ENCODE measurements at regions not wholly inside any gene's neighbourhood (a gene's known extent, or its start where the extent isn't known, plus 50 kb on each side); places are given as distances from the start of the nearest gene placed in this dataset.
"Not testable (repeated sequence)": the region's sequence is repeated elsewhere in the genome, so short reads cannot be mapped to it uniquely, and the experiment has no call there.

- intact Hi-C loops (cut with DNase I), result no loop called here
Observed at GRCh38 chr6:144665932-144666450, 380.9 kb downstream of the UTRN start.

GRCh38 chr6:144666781-144667180 lies 381.6 kb downstream of the UTRN start:
- no peaks in the 10 kb centered on the region for H3K27me3 ChIP-seq
- H3K4me3 ChIP-seq, result no peak overlapping the region
- no peak overlapping the region for H3K27ac ChIP-seq
- peaks cover 10 to 11% of the 10 kb centered on the region in 2 donors for H3K9me3 ChIP-seq
- no peaks in the 10 kb centered on the region for H3K36me3 ChIP-seq
- no peaks in the 10 kb centered on the region for H3K4me1 ChIP-seq
- DNase-seq (ENCODE audit: low spot score in 2 of 2), result no peak
- no peak for TF ChIP-seq CTCF (IDR thresholded peaks at IDR 0.05)
- intact Hi-C loops (cut with DNase I), result no loop called here

More at GRCh38 chr6:144665932-144666450, 380.9 kb downstream of the UTRN start:
- Histone ChIP-seq H3K27ac (no peak overlapping the region), H3K27me3 (no peaks in the 10 kb centered on the region), H3K9me3 (peaks cover 6 to 9% of the 10 kb centered on the region in 2 donors), H3K36me3 (no peaks in the 10 kb centered on the region), H3K4me1 (no peaks in the 10 kb centered on the region), H3K4me3 (no peak overlapping the region)
- no peak for DNase-seq (ENCODE audit: low spot score in 2 of 2)
- TF ChIP-seq CTCF (IDR thresholded peaks at IDR 0.05), result no peak

DNA sequence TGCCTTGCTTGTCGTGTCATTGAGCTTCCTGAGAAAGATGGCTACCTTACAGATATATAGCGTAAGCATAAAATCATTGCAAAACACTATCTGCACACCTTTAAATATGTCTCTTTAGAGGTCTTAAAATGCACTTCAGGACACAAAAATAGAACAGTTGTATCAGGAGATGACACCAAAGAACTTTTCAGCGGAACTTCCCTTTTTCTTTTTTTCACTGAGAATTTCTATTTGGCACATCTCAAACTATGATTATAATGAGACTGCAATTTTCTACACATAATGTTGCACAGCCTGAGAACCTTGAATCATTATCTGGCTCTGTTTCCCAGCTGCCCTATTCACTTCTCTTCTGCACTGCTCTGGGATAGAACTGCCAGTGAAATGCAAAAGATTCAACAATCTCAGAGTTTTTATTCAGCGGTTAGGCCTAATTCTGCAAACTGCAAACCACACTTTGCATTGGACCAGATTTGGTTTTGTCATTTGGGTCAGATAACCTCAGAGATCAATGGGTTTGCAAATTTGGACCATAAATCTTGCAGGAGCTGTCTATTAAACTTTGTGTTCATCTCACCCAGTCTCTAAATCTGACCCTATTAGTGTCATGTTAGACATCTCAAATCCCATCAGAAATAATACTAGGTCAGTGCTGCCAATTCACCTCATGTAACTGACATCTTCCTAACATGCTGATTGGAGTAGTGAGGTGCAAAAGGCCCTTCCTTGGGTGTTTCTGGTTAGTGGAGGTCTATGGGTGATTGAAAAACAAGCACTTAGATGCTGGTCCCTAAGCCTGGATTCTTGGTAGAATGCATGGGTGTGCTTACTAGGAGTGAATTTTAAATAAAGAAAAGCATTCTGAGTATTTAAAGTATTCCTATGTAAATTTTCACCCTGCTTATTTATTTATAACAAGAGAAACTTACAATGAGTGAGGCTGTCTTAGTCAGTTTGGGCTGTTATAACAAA lies 382.7 kb downstream of the UTRN start:
- TF ChIP-seq CTCF (IDR thresholded peaks at IDR 0.05), result no peak
- intact Hi-C loops (cut with DNase I), result no loop called here

GRCh38 chr6:144670259-144670658 lies 385.1 kb downstream of the UTRN start:
- H3K9me3 ChIP-seq, result peaks cover 21 to 41% of the 10 kb centered on the region in 2 donors
- H3K4me1 ChIP-seq; H3K36me3 ChIP-seq; H3K27ac ChIP-seq; intact Hi-C loops (cut with DNase I); H3K27me3 ChIP-seq; H3K4me3 ChIP-seq; DNase-seq (ENCODE audit: low spot score in 2 of 2): not testable (repeated sequence)

More for the DNA sequence above, 382.7 kb downstream of the UTRN start:
- Histone ChIP-seq H3K9me3 (peaks cover 10 to 21% of the 10 kb centered on the region in 2 donors), H3K4me1 (no peaks in the 10 kb centered on the region), H3K27ac (no peak overlapping the region), H3K36me3 (no peaks in the 10 kb centered on the region), H3K4me3 (no peak overlapping the region), H3K27me3 (no peaks in the 10 kb centered on the region)
- DNase-seq (ENCODE audit: low spot score in 2 of 2), result no peak

DNA sequence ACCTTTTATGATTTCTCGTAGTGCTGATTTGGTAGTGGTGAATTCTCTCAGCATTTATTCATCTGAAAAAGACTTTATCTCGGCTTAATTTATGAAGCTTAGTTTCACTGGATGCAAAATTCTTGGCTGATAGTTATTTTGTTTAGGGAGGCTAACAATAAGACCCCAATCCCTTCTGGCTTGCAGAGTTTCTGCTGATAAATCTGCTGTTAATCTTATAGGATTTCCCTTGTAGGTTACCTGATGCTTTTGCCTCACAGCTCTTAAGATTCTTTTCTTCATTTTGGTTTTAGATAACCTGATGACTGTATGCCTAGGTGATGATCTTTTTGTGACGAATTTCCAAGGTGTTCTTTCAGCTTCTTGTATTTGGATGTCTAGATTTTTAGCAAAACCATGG lies 388.7 kb downstream of the UTRN start:
- DNase-seq (ENCODE audit: low spot score in 2 of 2), result no peak
- no peaks in the 10 kb centered on the region for H3K27me3 ChIP-seq
- peaks cover 21 to 41% of the 10 kb centered on the region in 2 donors for H3K9me3 ChIP-seq
- no peak overlapping the region for H3K27ac ChIP-seq
- H3K4me3 ChIP-seq, result no peak overlapping the region
- TF ChIP-seq CTCF (IDR thresholded peaks at IDR 0.05), result no peak
- H3K4me1 ChIP-seq, result peaks cover 0 to 3% of the 10 kb centered on the region in 2 donors
- H3K36me3 ChIP-seq, result no peaks in the 10 kb centered on the region
- intact Hi-C loops (cut with DNase I), result no loop called here

GRCh38 chr6:144675231-144675861 lies 390.2 kb downstream of the UTRN start:
- intact Hi-C loops (cut with DNase I), result no loop called here
- DNase-seq (ENCODE audit: low spot score in 2 of 2), result no peak
- TF ChIP-seq CTCF (IDR thresholded peaks at IDR 0.05), result no peak
- H3K27ac ChIP-seq, result no peak overlapping the region
- H3K36me3 ChIP-seq, result no peaks in the 10 kb centered on the region
- no peaks in the 10 kb centered on the region for H3K27me3 ChIP-seq
- H3K9me3 ChIP-seq, result peaks cover 17 to 41% of the 10 kb centered on the region in 2 donors
- H3K4me3 ChIP-seq, result no peak overlapping the region
- H3K4me1 ChIP-seq, result peaks cover 0 to 9% of the 10 kb centered on the region in 2 donors

GRCh38 chr6:144676310-144676709 lies 391.2 kb downstream of the UTRN start:
- H3K27me3 ChIP-seq; H3K27ac ChIP-seq; H3K4me3 ChIP-seq; H3K36me3 ChIP-seq; H3K4me1 ChIP-seq; intact Hi-C loops (cut with DNase I); DNase-seq (ENCODE audit: low spot score in 2 of 2): not testable (repeated sequence)
- H3K9me3 ChIP-seq, result peaks cover 12 to 31% of the 10 kb centered on the region in 2 donors

GRCh38 chr6:144677263-144677662 lies 392.1 kb downstream of the UTRN start:
- H3K9me3 ChIP-seq, result peaks cover 12 to 24% of the 10 kb centered on the region in 2 donors
- DNase-seq (ENCODE audit: low spot score in 2 of 2); intact Hi-C loops (cut with DNase I); H3K4me3 ChIP-seq; H3K27ac ChIP-seq; H3K27me3 ChIP-seq; H3K36me3 ChIP-seq: not testable (repeated sequence)
- H3K4me1 ChIP-seq, result peaks cover 0 to 12% of the 10 kb centered on the region in 2 donors

All from ascending aorta (tissue), 2 donors.